Thoracic aorta (tissue), 2 donors: ENCODE measurements at regions not wholly inside any gene's neighbourhood (a gene's known extent, or its start where the extent isn't known, plus 50 kb on each side); places are given as distances from the start of the nearest gene placed in this dataset.

Experiments
- ATAC-seq: fragments of 150-250 bp; one replicate; pipeline ENCODE4 v1.8.0; 2017; ENCODE audit warnings: low read depth; ENCODE audit not compliant: insufficient number of reproducible peaks, low FRiP score
- DNase-seq: peaks from one replicate; pipeline ENCODE4 v3.0.0-alpha.2; 2020; ENCODE audit warnings: low spot score
- H3K27ac ChIP-seq, 2 donors: fragments of 200-600 bp; sonication (generic); 1 replicate in 1 of 2; 2 replicates in 1 of 2; pipeline ENCODE4 v1.5.1; 2016; ENCODE audit warnings: mild to moderate bottlenecking in 2 of 2, moderate library complexity in 2 of 2
- H3K27me3 ChIP-seq: fragments of 200-600 bp; sonication (generic); replicated peaks from 2 replicates; pipeline ENCODE4 v1.6.0; 2016; ENCODE audit warnings: mild to moderate bottlenecking; ENCODE audit not compliant: insufficient read depth
- H3K36me3 ChIP-seq: fragments of 200-600 bp; sonication (generic); one replicate; pipeline ENCODE4 v1.5.1; 2016
- H3K4me1 ChIP-seq, 2 donors: fragments of 200-600 bp; sonication (generic); 1 replicate in 1 of 2; 2 replicates in 1 of 2; pipeline versions ENCODE4 v1.5.1 to v1.6.0; 2016; ENCODE audit warnings: low read depth in 2 of 2, mild to moderate bottlenecking in 1 of 2; ENCODE audit not compliant: control insufficient read depth in 1 of 2
- H3K4me3 ChIP-seq: fragments of 200-600 bp; sonication (generic); 2 replicates; pipeline ENCODE4 v1.5.1; 2016; ENCODE audit warnings: mild to moderate bottlenecking
- H3K9me3 ChIP-seq: fragments of 200-600 bp; sonication (generic); 2 replicates; pipeline ENCODE4 v1.5.1; 2016
- CTCF ChIP-seq: fragments of 200-600 bp; sonication (generic); IDR thresholded peaks from one replicate; pipeline ENCODE4 v1.5.1; 2019; ENCODE audit warnings: antibody characterized with exemption

- Histone ChIP-seq H3K4me3 (no peak overlapping the region), H3K27ac (no peak overlapping the region), H3K4me1 (no peaks in the 10 kb centered on the region), H3K36me3 (no peaks in the 10 kb centered on the region), H3K27me3 (no peaks in the 10 kb centered on the region), H3K9me3 (no peaks in the 10 kb centered on the region)
- TF ChIP-seq CTCF = no peak
- ATAC-seq (no peak), DNase-seq (no peak)
These were observed 66.4 kb downstream of the ZNF503 start for GRCh38 chr10:75335191-75335590.

- Histone ChIP-seq H3K36me3 (no peaks in the 10 kb centered on the region), H3K27ac (no peak overlapping the region), H3K4me1 (no peaks in the 10 kb centered on the region), H3K27me3 (no peaks in the 10 kb centered on the region), H3K4me3 (no peak overlapping the region), H3K9me3 (no peaks in the 10 kb centered on the region)
- TF ChIP-seq CTCF = no peak
- DNase-seq (no peak), ATAC-seq (no peak)
These were observed 66.8 kb downstream of the ZNF503 start for GRCh38 chr10:75334720-75335119.

DNA sequence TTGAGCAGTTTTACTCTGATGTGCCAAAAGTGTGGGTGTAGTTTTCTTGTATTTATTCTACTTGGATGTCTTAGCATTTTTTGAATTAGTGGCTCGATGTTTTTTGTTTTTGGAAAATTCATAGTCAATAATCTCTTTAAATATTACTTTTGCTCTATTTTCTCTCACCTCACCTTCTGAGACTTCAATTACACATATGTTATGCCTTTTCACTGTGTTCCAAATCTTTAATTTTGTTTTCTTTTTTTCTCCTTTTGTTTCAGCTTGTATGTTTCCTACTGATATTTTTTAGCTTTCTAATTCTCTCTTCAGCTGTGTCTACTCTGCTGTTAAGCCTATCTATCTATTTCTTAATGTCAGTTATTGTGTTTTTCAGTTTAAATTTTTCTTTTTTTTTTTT lies 69.5 kb downstream of the ZNF503 start:
- Histone ChIP-seq H3K27me3 (no peaks in the 10 kb centered on the region), H3K36me3 (no peaks in the 10 kb centered on the region), H3K27ac (no peak overlapping the region), H3K4me3 (no peak overlapping the region), H3K9me3 (no peaks in the 10 kb centered on the region), H3K4me1 (no peaks in the 10 kb centered on the region)
- ATAC-seq = no peak
- TF ChIP-seq CTCF = no peak
- DNase-seq = no peak

GRCh38 chr10:75331081-75331480 lies 70.5 kb downstream of the ZNF503 start:
- Histone ChIP-seq H3K36me3 (no peaks in the 10 kb centered on the region), H3K27me3 (no peaks in the 10 kb centered on the region), H3K27ac (no peak overlapping the region), H3K9me3 (no peaks in the 10 kb centered on the region), H3K4me1 (no peaks in the 10 kb centered on the region), H3K4me3 (no peak overlapping the region)
- no peak for TF ChIP-seq CTCF
- DNase-seq = no peak
- ATAC-seq = no peak

DNA sequence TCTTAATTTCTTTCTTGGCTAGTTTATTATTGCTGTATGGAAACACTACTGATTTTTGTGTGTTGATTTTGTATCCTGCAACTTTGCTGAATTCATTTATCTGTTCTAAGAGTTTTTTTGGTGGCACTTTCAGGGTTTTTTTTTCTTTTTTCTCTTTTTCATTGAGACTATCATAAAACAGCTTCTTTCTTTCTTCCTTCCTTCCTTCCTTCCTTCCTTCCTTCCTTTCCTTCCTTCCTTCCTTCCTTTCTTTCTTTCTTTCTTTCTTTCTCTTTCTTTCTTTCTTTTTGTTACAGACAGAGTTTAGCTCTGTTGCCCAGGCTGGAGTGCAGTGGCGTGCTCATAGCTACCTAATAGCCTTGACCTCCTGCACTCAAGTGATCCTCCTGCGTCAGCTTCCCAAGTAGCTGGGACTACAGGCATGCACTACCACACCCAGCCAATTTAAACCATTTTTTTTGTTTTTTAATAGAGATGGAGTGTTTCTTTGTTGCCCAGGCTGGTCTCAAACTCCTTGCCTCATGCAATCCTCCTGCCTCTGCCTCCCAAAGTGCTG lies 72.3 kb downstream of the ZNF503 start:
- ATAC-seq (no peak), DNase-seq (no peak)
- H3K4me1 ChIP-seq = no peaks in the 10 kb centered on the region
- no peaks in the 10 kb centered on the region for H3K36me3 ChIP-seq
- no peak overlapping the region for H3K27ac ChIP-seq
- H3K4me3 ChIP-seq = no peak overlapping the region
- no peak for TF ChIP-seq CTCF
- no peaks in the 10 kb centered on the region for H3K27me3 ChIP-seq
- no peaks in the 10 kb centered on the region for H3K9me3 ChIP-seq
